HepG2 (cell line): ENCODE measurements at regions not wholly inside any gene's neighbourhood (a gene's known extent, or its start where the extent isn't known, plus 50 kb on each side); places are given as distances from the start of the nearest gene placed in this dataset.

Experiments used
- ATAC-seq: fragments of 200-7000 bp; cut with Tn5 transposase; 3 replicates; pipeline ENCODE4 v1.9.1; 2020; ENCODE audit warnings: mild to moderate bottlenecking, moderate library complexity
- BruUV-seq: library from RNA; stranded (reverse); fragments of 400-500 nt; replicated peaks from 2 replicates; lab custom pipeline; 2021; lab: Mats Ljungman, UMichigan
- CTCF ChIA-PET: fragments of 300-600 bp; formaldehyde crosslinking; extraction: SDS; loops from one replicate; lab custom pipeline; 2021; ENCODE audit warnings: low total read pairs, inconsistent platforms, low intra/inter-chr PET ratio; lab: Yijun Ruan, JAX
- POLR2A ChIA-PET: fragments of 350-600 bp; sonication (Branson Sonifier 250); formaldehyde crosslinking; loops from one replicate; lab custom pipeline; 2020; ENCODE audit warnings: antibody characterized with exemption, inconsistent platforms; lab: Yijun Ruan, JAX
- DNase-seq: peaks from one replicate; pipeline ENCODE4 v3.0.0-alpha.2; 2015; ENCODE audit warnings: low spot score
- FAIRE-seq: peaks from 3 replicates; lab custom pipeline; 2011; peaks lifted over from hg19 to GRCh38; lab: Jason Lieb, UNC
- H2AFZ ChIP-seq: one replicate; pipeline ENCODE4 v1.6.1; 2011; ENCODE audit warnings: low read length, inconsistent platforms
- H3K27ac ChIP-seq: fragments of 300-600 bp; 3 replicates; pipeline ENCODE4 v1.8.0; 2011; ENCODE audit warnings: mixed run types, mild to moderate bottlenecking, mixed read lengths, low read length, inconsistent platforms; ENCODE audit not compliant: insufficient read depth; ENCODE audit errors: extremely low read length
- H3K27me3 ChIP-seq, 2 experiments: fragments of 200-600 bp in 1 of 2; 2 replicates in 1 of 2; 3 replicates in 1 of 2; pipeline versions ENCODE4 v1.6.0 to v1.8.0; 2011; ENCODE audit warnings: low read length in 2 of 2, mild to moderate bottlenecking in 2 of 2, moderate library complexity in 2 of 2, inconsistent platforms in 1 of 2; ENCODE audit not compliant: insufficient read depth in 2 of 2, control insufficient read depth in 1 of 2
- H3K36me3 ChIP-seq, 2 experiments: fragments of 200-600 bp in 1 of 2; replicated peaks in 1 of 2; 2 replicates in 1 of 2; 3 replicates in 1 of 2; pipeline versions ENCODE4 v1.5.1 to v1.8.0; 2011; ENCODE audit warnings: low read length in 2 of 2, inconsistent platforms in 1 of 2; ENCODE audit not compliant: insufficient read depth in 2 of 2, control insufficient read depth in 1 of 2
- H3K4me1 ChIP-seq: 2 replicates; pipeline ENCODE4 v1.5.1; 2012; ENCODE audit warnings: low read length, inconsistent platforms; ENCODE audit not compliant: insufficient read depth
- H3K4me2 ChIP-seq: 2 replicates; pipeline ENCODE4 v1.6.0; 2011; ENCODE audit warnings: low read depth, low read length, inconsistent platforms
- H3K4me3 ChIP-seq, 3 experiments: fragments of 200-600 bp in 1 of 3; sonication (generic), shearing (Covaris generic) in 1 of 3; replicated peaks in 1 of 3; 2 replicates each; pipeline ENCODE4 v1.5.1; 2011 to 2016; ENCODE audit warnings: low read length in 3 of 3, inconsistent platforms in 2 of 3, low read depth in 2 of 3, mild to moderate bottlenecking in 2 of 3, control low read depth in 1 of 3, mixed read lengths in 1 of 3; ENCODE audit not compliant: insufficient read depth in 1 of 3
- H3K79me2 ChIP-seq: one replicate; pipeline ENCODE4 v1.6.1; 2011; ENCODE audit warnings: low read length, inconsistent platforms; ENCODE audit not compliant: insufficient read depth
- H3K9ac ChIP-seq: 2 replicates; pipeline ENCODE4 v1.6.0; 2011; ENCODE audit warnings: mild to moderate bottlenecking, low read depth, low read length, inconsistent platforms; ENCODE audit not compliant: insufficient read depth
- H3K9me3 ChIP-seq: 2 replicates; pipeline ENCODE4 v1.5.1; 2012; ENCODE audit warnings: mild to moderate bottlenecking, low read length
- H4K20me1 ChIP-seq: 2 replicates; pipeline ENCODE4 v1.6.0; 2011; ENCODE audit warnings: inconsistent platforms, mild to moderate bottlenecking, low read length, moderate library complexity; ENCODE audit not compliant: insufficient read depth
- CHD4 ChIP-seq: fragments of 200-600 bp; sonication (generic); IDR thresholded peaks from 2 replicates; pipeline ENCODE4 v1.7.0; 2017; ENCODE audit warnings: mild to moderate bottlenecking, low read length, borderline replicate concordance
- FOXK2 ChIP-seq: fragments of 450-650 bp; IDR thresholded peaks from 2 replicates; pipeline ENCODE4 v1.6.1; 2016
- HNRNPL ChIP-seq: fragments of 200-400 bp; formaldehyde crosslinking; IDR thresholded peaks from 2 replicates; pipeline ENCODE4 v1.6.1; 2017; ENCODE audit warnings: mild to moderate bottlenecking, low read depth, low read length
- KLF9 ChIP-seq: IDR thresholded peaks from 2 replicates; pipeline ENCODE4 v1.6.1; 2016; ENCODE audit warnings: low read depth
- MAFG ChIP-seq: sonication (generic); formaldehyde crosslinking; IDR thresholded peaks from 2 replicates; pipeline ENCODE4 v1.5.1; 2020; ENCODE audit warnings: mild to moderate bottlenecking, missing genetic modification reagents
- MATR3 ChIP-seq: sonication (generic); formaldehyde crosslinking; IDR thresholded peaks from 2 replicates; pipeline ENCODE4 v1.4.0; 2020; ENCODE audit warnings: missing genetic modification reagents
- POLR2AphosphoS2 ChIP-seq: IDR thresholded peaks from 2 replicates; pipeline ENCODE4 v1.6.1; 2011; ENCODE audit warnings: low read depth, low read length, improper control_type of control experiment
- SOX5 ChIP-seq: IDR thresholded peaks from 2 replicates; pipeline ENCODE4 v1.6.1; 2016; ENCODE audit warnings: borderline replicate concordance
- SP2 ChIP-seq: sonication (generic); formaldehyde crosslinking; IDR thresholded peaks from 2 replicates; pipeline ENCODE4 v1.5.1; 2020; ENCODE audit warnings: mild to moderate bottlenecking, missing genetic modification reagents
- TP53 ChIP-seq: sonication (generic); formaldehyde crosslinking; conservative IDR thresholded peaks from 2 replicates; pipeline ENCODE4 v1.4.0; 2020; ENCODE audit warnings: missing genetic modification reagents
- TRIM24 ChIP-seq: sonication (generic); formaldehyde crosslinking; IDR thresholded peaks from 2 replicates; pipeline ENCODE4 v1.8.0; 2022; ENCODE audit warnings: mild to moderate bottlenecking, missing genetic modification reagents
- ZMYM3 ChIP-seq: sonication (generic); formaldehyde crosslinking; IDR thresholded peaks from 2 replicates; pipeline ENCODE4 v1.5.1; 2020; ENCODE audit warnings: mild to moderate bottlenecking, missing genetic modification reagents
- ZNF20 ChIP-seq: sonication (generic); formaldehyde crosslinking; IDR thresholded peaks from 2 replicates; pipeline ENCODE4 v1.4.0; 2020; ENCODE audit warnings: mild to moderate bottlenecking, moderate library complexity, missing genetic modification reagents
- ZNF619 ChIP-seq: sonication (generic); formaldehyde crosslinking; IDR thresholded peaks from 2 replicates; pipeline ENCODE4 v1.4.0; 2020; ENCODE audit warnings: mild to moderate bottlenecking, missing genetic modification reagents
- ZNF841 ChIP-seq: sonication (generic); formaldehyde crosslinking; IDR thresholded peaks from 2 replicates; pipeline ENCODE4 v1.8.1; 2023; ENCODE audit warnings: missing genetic modification reagents, borderline replicate concordance
- WGBS: methylation state at CpG from one replicate; pipeline ENCODE4 v1.1.6; 2017; ENCODE audit warnings: low lambda C conversion rate; 5-methylcytosine and 5-hydroxymethylcytosine counted together
- in situ Hi-C: cut with HindIII; loops from 2 replicates; pipeline ENCODE4 v1.10.0; 2017; ENCODE audit warnings: low pct_unique_long_range_greater_than_20kb; ENCODE audit not compliant: extremely low pct_ligation_motif_present
- intact Hi-C: fragments of 100-400 bp; cut with micrococcal nuclease; formaldehyde crosslinking; loops from one replicate; pipeline ENCODE4 v1.10.0; 2022; ENCODE audit not compliant: unreplicated experiment
- TF ChIP-seq, protein P1 (sequence below): sonication (generic); formaldehyde crosslinking; IDR thresholded peaks from 2 replicates; pipeline ENCODE4; 2020; ENCODE audit warnings: missing genetic modification reagents, mild to moderate bottlenecking, borderline replicate concordance
- TF ChIP-seq, protein P2 (sequence below): sonication (generic); formaldehyde crosslinking; IDR thresholded peaks from 2 replicates; pipeline ENCODE4 v1.4.0; 2020; ENCODE audit warnings: missing genetic modification reagents, mild to moderate bottlenecking, borderline replicate concordance
- TF ChIP-seq, protein P3 (sequence below): sonication (generic); formaldehyde crosslinking; IDR thresholded peaks from 2 replicates; pipeline ENCODE4 v1.4.0; 2020; ENCODE audit warnings: missing genetic modification reagents; ENCODE audit errors: not compliant biosample characterization
- TF ChIP-seq, protein P4 (sequence below): sonication (generic); formaldehyde crosslinking; IDR thresholded peaks from 2 replicates; pipeline ENCODE4 v1.5.0; 2020; ENCODE audit warnings: mild to moderate bottlenecking, missing genetic modification reagents

DNA sequence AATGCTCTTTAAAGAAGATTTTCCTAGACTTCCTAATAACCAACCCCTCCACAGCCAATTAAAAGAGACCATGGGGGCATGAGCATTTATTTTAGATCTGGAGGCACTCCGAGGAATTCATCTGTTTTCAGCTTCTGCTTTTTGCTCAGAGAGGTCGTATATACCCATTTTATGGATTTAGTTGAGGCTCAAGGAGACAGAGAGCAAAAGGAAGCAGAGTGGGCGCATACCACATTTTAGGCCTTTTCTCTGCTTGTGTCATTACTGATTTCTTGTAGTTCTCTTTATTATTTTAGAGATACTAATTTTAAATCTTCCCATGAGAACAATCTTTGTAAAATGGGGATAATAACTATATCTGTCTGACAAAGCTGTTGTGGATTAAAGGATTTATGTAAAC, 129.6 kb upstream of the IFNGR1 start (continued):
- TF ChIP-seq ZNF20 (CRISPR knock-in tag) (no peak), HNRNPL (no peak), ZNF841 (CRISPR knock-in tag) (no peak), MAFG (CRISPR knock-in tag) (no peak), ZMYM3 (CRISPR knock-in tag) (peak; percentile 71; the same call in 1 of the 2 replicates), ZNF619 (CRISPR knock-in tag) (no peak), KLF9 (CRISPR knock-in tag) (no peak), TRIM24 (CRISPR knock-in tag) (no peak), SOX5 (CRISPR knock-in tag) (no peak), CHD4 (peak; percentile 59; the same call in 1 of the 2 replicates)
- TF ChIP-seq, protein P1, sequence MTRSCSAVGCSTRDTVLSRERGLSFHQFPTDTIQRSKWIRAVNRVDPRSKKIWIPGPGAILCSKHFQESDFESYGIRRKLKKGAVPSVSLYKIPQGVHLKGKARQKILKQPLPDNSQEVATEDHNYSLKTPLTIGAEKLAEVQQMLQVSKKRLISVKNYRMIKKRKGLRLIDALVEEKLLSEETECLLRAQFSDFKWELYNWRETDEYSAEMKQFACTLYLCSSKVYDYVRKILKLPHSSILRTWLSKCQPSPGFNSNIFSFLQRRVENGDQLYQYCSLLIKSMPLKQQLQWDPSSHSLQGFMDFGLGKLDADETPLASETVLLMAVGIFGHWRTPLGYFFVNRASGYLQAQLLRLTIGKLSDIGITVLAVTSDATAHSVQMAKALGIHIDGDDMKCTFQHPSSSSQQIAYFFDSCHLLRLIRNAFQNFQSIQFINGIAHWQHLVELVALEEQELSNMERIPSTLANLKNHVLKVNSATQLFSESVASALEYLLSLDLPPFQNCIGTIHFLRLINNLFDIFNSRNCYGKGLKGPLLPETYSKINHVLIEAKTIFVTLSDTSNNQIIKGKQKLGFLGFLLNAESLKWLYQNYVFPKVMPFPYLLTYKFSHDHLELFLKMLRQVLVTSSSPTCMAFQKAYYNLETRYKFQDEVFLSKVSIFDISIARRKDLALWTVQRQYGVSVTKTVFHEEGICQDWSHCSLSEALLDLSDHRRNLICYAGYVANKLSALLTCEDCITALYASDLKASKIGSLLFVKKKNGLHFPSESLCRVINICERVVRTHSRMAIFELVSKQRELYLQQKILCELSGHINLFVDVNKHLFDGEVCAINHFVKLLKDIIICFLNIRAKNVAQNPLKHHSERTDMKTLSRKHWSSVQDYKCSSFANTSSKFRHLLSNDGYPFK (CRISPR knock-in tag) = no peak

DNA sequence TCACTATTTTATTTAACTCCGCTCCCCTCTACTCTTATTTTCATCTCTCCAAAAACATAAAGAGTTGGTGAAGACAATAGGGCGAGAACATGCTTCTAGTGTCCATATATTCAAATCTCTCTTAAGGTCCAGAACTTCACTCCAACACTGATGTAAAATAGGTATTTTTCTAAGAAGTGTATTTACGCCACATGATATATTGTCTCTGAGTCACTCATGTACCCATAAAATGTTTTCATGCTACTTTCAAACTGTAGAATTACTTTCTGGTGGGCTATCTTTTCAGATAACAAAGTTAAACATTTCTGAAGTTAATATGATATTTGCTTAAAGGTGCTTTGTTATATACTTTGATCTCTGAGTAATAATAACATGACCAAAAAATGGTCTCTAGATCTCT, 124.1 kb upstream of the IFNGR1 start:
- CTCF ChIA-PET = no interaction called here
- intact Hi-C loops = no loop called here
- Histone ChIP-seq H3K9ac (no peak overlapping the region), H3K4me3 (no peak overlapping the region), H3K27me3 (no peaks in the 10 kb centered on the region), H3K27ac (no peak overlapping the region), H4K20me1 (no peaks in the 10 kb centered on the region), H3K4me2 (no peak overlapping the region), H3K9me3 (no peaks in the 10 kb centered on the region), H3K4me1 (peaks cover 25% of the 10 kb centered on the region), H3K79me2 (no peaks in the 10 kb centered on the region), H2AFZ (no peak overlapping the region), H3K36me3 (no peaks in the 10 kb centered on the region)
- FAIRE-seq = no peak
- no TSS peak for BruUV-seq
- no peak for DNase-seq
- in situ Hi-C loops = no loop called here
- WGBS = 95% methylated on average over 3 of the region's 3 CpGs
- no peak for ATAC-seq
- POLR2A ChIA-PET = no interaction called here
- TF ChIP-seq POLR2AphosphoS2 (no peak), FOXK2 (no peak), TP53 (CRISPR knock-in tag) (no peak), SP2 (no peak), MATR3 (no peak)
- TF ChIP-seq, protein P2, sequence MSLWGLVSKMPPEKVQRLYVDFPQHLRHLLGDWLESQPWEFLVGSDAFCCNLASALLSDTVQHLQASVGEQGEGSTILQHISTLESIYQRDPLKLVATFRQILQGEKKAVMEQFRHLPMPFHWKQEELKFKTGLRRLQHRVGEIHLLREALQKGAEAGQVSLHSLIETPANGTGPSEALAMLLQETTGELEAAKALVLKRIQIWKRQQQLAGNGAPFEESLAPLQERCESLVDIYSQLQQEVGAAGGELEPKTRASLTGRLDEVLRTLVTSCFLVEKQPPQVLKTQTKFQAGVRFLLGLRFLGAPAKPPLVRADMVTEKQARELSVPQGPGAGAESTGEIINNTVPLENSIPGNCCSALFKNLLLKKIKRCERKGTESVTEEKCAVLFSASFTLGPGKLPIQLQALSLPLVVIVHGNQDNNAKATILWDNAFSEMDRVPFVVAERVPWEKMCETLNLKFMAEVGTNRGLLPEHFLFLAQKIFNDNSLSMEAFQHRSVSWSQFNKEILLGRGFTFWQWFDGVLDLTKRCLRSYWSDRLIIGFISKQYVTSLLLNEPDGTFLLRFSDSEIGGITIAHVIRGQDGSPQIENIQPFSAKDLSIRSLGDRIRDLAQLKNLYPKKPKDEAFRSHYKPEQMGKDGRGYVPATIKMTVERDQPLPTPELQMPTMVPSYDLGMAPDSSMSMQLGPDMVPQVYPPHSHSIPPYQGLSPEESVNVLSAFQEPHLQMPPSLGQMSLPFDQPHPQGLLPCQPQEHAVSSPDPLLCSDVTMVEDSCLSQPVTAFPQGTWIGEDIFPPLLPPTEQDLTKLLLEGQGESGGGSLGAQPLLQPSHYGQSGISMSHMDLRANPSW = no peak
- TF ChIP-seq, protein P3, sequence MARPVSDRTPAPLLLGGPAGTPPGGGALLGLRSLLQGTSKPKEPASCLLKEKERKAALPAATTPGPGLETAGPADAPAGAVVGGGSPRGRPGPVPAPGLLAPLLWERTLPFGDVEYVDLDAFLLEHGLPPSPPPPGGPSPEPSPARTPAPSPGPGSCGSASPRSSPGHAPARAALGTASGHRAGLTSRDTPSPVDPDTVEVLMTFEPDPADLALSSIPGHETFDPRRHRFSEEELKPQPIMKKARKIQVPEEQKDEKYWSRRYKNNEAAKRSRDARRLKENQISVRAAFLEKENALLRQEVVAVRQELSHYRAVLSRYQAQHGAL = no peak
- TF ChIP-seq, protein P4, sequence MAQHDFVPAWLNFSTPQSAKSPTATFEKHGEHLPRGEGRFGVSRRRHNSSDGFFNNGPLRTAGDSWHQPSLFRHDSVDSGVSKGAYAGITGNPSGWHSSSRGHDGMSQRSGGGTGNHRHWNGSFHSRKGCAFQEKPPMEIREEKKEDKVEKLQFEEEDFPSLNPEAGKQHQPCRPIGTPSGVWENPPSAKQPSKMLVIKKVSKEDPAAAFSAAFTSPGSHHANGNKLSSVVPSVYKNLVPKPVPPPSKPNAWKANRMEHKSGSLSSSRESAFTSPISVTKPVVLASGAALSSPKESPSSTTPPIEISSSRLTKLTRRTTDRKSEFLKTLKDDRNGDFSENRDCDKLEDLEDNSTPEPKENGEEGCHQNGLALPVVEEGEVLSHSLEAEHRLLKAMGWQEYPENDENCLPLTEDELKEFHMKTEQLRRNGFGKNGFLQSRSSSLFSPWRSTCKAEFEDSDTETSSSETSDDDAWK (CRISPR knock-in tag) = no peak
